GM10248 (cell line): ENCODE measurements at regions not wholly inside any gene's neighbourhood (a gene's known extent, or its start where the extent isn't known, plus 50 kb on each side); places are given as distances from the start of the nearest gene placed in this dataset.
"Not testable (repeated sequence)": the region's sequence is repeated elsewhere in the genome, so short reads cannot be mapped to it uniquely, and the experiment has no call there.

ENCODE experiments used
- CTCF ChIA-PET: fragments of 300-600 bp; sonication (Branson Sonifier 250); formaldehyde crosslinking; extraction: SDS; loops from one replicate; lab custom pipeline; 2021; ENCODE audit warnings: antibody characterized with exemption; lab: Yijun Ruan, JAX
- POLR2A ChIA-PET: fragments of 350-650 bp; sonication (Branson Sonifier 250); formaldehyde crosslinking; extraction: SDS; loops from one replicate; lab custom pipeline; 2020; ENCODE audit warnings: antibody characterized with exemption; lab: Yijun Ruan, JAX
- DNase-seq: peaks from one replicate; pipeline ENCODE4 v3.0.0; 2012; ENCODE audit errors: extremely low spot score
- TF ChIP-seq, protein P1 (sequence below): IDR thresholded peaks from 2 replicates; pipeline ENCODE4 v1.5.1; 2012; ENCODE audit warnings: mild to moderate bottlenecking, low read depth; ENCODE audit errors: extremely low read depth, missing control alignments, control extremely low read depth

DNA sequence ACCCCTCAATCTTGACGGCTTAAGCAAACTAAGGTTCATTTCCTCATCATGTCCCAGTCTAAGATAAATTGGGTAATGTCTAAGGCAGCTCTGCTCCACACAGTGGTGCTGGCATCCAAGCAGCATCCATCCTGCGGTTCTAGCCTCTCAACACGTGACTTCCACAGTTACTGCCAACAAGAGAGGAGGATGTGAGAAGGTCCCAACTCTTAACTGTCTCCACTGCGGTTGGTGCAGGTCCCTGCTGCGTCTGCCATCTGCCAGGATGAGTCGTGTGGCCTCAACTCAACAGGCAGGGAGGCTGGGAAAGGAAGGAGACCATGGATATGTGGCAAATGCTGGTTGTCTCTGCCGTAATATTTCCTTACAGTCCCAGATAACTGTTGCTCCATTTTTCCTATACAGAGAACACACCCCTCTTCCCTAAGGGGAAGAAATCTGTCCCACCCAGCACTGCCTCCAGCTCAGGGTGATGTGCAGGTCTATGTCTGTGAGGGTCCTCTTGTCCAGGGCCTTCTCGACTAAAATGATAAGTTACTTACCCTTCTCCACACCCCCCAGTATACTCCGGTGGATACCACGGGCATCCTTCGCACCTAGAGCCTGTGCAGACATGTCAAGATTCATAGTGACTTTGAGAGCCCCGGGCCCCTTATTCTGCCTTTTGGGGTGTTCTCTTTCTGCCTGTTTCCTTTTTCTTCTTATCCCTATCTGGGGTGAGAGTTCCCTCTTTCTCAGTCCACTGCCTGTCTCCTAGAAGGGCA is 64.7 kb downstream of the KCNJ18 start:
- ChIA-PET CTCF (no interaction called here), POLR2A (no interaction called here)
- no peak for DNase-seq
- TF ChIP-seq, protein P1, sequence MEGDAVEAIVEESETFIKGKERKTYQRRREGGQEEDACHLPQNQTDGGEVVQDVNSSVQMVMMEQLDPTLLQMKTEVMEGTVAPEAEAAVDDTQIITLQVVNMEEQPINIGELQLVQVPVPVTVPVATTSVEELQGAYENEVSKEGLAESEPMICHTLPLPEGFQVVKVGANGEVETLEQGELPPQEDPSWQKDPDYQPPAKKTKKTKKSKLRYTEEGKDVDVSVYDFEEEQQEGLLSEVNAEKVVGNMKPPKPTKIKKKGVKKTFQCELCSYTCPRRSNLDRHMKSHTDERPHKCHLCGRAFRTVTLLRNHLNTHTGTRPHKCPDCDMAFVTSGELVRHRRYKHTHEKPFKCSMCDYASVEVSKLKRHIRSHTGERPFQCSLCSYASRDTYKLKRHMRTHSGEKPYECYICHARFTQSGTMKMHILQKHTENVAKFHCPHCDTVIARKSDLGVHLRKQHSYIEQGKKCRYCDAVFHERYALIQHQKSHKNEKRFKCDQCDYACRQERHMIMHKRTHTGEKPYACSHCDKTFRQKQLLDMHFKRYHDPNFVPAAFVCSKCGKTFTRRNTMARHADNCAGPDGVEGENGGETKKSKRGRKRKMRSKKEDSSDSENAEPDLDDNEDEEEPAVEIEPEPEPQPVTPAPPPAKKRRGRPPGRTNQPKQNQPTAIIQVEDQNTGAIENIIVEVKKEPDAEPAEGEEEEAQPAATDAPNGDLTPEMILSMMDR: no peak

- POLR2A ChIA-PET, DNase-seq, CTCF ChIA-PET: not testable (repeated sequence)
Observed at GRCh38 chr17:21759636-21760035, 67.3 kb downstream of the KCNJ18 start.

GRCh38 chr17:21763738-21764340 is 71.5 kb downstream of the KCNJ18 start:
- POLR2A ChIA-PET, CTCF ChIA-PET, DNase-seq: not testable (repeated sequence)

GRCh38 chr17:21765651-21766290 is 73.4 kb downstream of the KCNJ18 start:
- CTCF ChIA-PET, POLR2A ChIA-PET, DNase-seq: not testable (repeated sequence)

DNA sequence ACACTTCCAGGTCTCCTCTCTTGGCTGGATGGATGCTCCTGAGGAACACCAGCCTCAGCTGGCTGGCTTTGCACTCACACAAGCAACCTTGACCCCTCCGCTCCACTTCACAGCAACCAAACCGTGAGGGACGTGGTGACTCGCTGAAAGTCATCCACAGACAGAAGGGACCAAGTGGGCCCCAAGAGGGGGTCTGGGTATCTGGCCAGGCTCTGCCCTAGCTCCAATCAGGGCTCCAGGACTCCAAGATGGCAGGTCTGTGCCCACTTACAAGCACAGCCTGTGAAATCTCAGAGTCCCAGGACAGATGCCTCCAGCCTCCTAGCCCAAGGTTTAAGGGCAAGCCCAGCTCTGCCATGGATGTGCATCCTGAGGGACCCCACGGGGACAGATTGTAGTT is 74.2 kb downstream of the KCNJ18 start:
- POLR2A ChIA-PET, DNase-seq, CTCF ChIA-PET: not testable (repeated sequence)

DNA sequence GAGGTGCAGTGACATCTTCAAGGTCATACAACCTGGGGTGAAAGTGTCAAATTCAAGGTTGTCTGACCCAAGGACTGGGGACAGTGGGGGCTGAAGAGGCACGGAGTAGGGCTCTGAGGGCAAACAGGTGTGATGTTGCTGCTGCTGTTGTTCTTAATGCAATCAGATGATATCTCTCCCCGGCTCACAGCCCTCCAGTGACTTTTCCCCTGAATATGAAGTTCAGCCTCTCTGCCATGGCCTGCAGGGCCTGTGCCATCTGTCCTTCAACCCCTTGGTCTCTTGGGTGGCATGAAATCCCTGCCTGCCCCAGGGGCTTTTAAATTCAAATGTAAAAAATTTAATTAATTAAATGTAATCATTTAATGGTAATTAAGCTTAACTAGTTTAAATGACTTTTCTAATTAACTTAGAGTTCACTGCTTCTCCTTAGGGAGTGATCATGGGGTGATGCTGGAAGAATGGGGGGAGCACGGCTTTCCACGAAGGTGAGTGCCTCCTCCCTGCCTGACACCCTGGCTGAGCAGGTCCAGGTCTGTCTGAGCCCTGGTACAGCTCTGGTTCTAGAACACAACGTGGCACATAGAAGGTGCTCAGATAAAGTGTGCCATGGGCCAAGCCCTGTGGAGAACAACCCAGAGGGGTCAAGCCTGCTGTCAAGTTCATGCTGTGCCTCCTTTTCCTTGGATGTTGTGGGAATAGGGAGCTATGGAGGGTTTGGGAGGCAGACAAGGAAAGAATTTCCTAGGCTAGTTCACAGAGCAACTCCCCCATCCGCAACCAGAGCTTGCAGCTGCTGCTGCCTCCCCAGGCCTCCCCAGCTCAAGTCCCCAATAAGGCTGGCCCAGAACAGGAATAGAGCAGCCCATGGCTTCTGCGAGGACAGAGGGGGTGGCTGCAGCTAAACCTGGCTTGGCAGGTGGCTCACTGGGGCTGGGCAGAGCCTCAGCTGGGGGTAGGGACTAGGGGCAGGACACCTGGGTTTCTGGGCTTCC is 75.1 kb downstream of the KCNJ18 start:
- DNase-seq, CTCF ChIA-PET, POLR2A ChIA-PET: not testable (repeated sequence)

- CTCF ChIA-PET, POLR2A ChIA-PET, DNase-seq: not testable (repeated sequence)
Observed at GRCh38 chr17:21768244-21768643, 75.9 kb downstream of the KCNJ18 start.

DNA sequence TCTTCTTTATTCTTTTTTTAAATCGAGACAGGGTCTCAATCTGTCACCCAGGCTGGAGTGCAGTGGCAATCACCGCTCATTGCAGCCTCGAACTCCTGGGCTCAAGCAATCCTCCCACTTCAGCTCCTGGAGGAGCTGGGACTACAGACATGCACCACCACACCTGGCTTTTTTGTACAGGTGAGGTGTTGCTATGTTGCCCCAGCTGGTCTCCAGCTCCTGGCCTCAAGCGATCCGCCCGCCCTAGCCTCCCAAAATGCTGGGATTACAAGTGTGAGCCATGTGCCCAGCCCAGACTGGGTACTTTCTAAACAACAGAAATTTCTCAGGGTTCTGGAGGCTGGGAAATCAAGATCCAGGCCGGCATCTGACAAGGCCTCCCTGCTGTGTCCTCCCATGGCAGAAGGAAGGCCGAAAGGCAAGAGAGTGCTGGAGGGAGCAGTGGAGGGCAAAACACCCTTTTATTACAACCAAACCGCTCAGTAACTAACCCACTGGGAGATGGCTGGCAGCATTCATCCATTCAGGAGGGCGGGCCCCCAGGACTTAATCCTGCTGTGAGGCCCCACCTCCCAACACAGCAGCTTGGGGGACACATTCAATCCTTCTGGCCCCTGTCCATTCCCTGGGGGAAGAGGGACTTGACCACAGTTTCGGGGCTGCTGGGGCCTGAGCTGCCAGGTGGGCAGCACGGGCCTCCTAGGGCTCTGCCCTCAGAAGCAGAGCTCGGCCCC is 76.6 kb downstream of the KCNJ18 start:
- DNase-seq, CTCF ChIA-PET, POLR2A ChIA-PET: not testable (repeated sequence)

DNA sequence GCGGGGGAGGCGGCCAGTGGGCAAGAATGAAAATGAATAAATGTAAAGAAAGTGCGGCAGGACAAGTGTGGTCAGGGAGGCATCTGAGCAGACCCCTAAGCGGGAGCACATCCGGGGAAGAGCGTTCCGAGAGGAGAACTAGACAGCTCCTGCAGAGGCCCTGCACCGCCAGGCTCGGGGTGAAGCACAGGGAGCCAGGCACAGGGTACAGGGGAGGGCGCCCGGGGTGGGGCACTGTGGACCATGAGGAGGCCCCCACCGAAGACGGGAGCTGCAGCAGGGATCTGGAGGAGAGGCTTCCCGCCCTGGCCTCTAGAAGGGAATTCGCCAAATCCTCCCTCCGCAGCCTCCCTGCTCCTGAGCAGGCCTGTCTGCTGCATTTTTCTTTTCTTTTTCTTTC is 77.5 kb downstream of the KCNJ18 start:
- DNase-seq, POLR2A ChIA-PET, CTCF ChIA-PET: not testable (repeated sequence)

DNA sequence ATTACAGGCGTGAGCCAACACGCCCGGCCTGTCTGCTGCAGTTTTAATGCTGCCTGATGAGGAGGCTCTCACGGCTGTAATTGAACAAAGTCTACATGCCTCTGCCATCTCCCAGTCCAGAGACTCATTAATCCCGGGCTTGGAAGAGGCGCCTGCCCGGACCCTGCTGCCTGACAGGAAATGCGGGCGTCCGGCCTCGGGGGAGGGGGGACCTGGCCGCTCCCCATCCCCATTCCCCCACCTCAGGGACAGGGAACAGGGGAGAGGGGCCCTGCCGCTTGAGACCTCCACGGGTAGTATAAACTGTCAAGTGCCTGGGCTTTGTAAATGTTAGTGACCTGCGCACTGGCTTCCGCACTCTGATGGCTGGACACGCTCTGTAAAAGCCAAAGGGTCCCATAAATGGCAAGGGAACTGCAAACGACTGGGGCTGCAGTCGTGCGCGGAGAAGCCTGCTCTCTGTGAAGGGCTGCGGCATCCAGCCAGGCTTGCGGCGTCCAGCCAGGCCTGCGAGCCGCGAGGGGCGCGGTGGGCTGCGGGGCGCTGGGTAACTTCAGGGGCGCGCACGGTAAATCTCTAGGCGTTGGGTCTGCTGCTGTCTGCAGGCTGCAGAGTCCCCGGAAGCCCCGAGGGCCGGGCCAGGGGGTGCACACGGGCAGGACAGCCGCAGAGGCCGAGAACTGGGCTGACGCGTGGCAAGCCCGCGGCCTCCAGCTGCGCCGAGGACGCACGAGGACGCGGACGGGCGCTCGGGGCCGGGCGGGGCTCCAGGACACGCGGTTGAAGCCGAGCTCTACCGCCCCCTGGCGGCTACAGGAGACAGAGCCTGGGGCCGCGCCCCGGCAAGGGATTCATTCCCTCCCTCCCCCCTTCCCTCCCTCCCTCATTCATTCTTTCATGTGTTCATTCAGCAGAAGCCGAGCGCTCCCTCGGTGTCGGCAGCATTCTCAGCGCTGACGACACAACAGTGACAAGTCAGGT is 78.4 kb downstream of the KCNJ18 start:
- POLR2A ChIA-PET, DNase-seq, CTCF ChIA-PET: not testable (repeated sequence)
